HG02798 (cell line): ENCODE measurements at regions not wholly inside any gene's neighbourhood (a gene's known extent, or its start where the extent isn't known, plus 50 kb on each side); places are given as distances from the start of the nearest gene placed in this dataset.
"Not testable (repeated sequence)": the region's sequence is repeated elsewhere in the genome, so short reads cannot be mapped to it uniquely, and the experiment has no call there.

Experiments used
- ATAC-seq: cut with Tn5 transposase; IDR thresholded peaks from one replicate; pipeline ENCODE4 v1.9.1; 2021; ENCODE audit warnings: mild to moderate bottlenecking; ENCODE audit not compliant: unreplicated experiment, poor library complexity

GRCh38 chr6:66065313-66065712 is 358.3 kb upstream of the EYS start:
- ATAC-seq: no peak

DNA sequence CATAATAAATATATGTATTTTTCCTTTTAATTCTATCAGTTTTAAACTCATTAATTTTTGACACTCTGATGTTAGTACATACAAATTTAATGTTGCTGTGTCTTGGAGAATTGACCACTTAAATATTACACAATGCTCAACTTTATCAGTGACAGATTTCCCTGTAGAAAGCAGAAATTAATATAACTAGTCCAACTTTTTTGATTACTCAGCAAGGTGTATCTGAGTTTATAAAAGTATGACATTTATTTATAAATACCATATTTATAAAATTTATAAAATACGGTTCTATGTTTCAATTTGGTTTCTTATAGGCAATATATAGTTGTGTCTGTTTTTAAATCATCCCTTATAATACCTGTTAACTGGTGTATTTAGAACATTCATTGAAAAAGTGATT is 350.0 kb upstream of the EYS start:
- ATAC-seq: no peak

DNA sequence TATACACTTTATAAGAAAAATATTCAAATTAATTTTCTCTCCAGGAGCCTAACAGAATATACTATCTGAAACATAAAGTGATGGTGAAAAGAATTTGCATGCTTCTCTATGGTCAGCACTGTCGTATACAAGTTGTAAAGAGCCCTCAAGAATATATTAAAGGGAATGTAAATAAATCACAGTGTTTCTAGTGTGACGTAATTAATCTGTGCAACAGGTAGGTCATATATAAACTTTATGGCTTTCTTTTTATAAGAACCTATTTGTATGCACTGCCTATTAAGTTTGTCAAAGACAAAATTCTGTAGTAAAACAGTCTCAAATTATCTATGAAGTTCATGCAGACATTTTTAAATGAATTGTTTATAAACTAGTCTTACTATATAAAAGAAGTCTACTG is 347.9 kb upstream of the EYS start:
- no peak for ATAC-seq

DNA sequence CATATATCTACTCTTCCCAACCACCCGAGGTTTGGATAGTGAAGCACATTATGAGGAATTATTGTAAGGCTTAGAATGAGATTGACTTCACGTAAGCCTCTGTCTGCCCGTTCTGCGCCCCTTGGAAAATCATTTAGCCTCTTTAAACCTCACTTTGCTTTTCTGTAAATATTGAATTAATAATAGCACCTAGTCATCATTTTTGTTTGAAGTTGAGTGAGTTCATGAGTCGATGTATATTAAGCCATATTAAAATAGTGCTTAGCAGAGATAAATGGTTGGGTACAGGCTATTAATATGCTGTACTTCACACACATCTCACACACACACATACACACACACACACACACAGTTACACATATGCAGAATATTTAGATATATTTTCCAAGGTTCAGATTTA is 344.8 kb upstream of the EYS start:
- no peak for ATAC-seq

DNA sequence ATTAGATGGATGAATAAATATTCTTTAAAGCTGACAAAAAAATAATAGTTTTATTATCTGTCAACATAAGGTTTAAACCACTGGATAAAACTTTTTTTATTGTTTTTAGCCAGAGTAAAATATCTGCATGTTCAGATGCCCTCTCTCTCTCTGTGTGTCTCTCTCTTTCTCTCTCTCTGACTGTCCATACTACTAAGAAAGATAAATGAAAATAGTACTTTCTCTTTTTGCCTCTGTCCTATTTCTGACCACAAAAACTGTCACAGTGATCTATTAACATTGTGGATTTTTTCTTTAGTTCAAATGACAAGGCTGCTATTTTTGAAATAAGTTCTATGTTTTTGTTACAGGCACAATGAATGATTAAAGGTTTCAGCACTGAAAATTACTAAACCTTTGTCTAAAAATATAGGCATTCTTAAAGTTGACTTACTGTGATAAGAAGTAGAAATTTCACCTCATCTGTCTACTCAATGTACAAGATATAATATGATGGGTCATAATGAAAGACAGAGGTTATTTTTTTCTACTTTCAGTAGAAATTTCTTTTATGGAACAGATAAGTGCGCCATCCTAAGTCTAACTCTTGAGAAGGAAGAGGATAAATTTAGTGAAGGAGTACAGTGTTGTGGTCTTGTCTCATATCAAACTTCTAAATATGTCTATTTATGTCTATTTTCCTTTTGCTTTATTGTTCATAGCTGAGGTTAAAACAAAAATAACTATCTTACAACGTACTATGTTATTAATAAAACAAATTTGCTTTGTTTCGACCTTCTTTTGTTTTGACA is 341.9 kb upstream of the EYS start:
- no peak for ATAC-seq

GRCh38 chr6:66032626-66033025 is 325.6 kb upstream of the EYS start:
- ATAC-seq: no peak

- ATAC-seq: no peak
These were observed 322.4 kb upstream of the EYS start for GRCh38 chr6:66029391-66029790.

- no peak for ATAC-seq
These were observed 292.3 kb upstream of the EYS start for GRCh38 chr6:65999288-65999791.

GRCh38 chr6:65998544-65998943 is 291.5 kb upstream of the EYS start:
- ATAC-seq: no peak

DNA sequence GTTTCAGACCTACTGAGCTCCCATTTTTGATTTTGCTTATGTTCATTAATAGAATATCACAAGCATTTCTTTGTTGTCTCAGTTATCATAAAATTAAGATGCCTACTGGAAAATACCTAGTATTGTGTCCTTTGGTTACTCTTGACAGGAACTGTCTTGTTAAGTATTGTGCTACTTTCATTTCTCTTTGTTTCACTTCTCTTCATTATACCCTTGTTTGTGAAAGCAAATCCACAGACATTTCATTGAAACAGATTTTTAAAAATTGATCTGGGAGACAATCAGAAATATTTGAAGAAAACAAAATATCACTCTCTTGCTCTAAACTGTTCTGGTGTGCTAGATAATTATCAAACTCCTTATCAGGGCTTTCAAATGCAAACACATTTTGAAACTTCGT is 290.5 kb upstream of the EYS start:
- no peak for ATAC-seq

GRCh38 chr6:65996096-65996495 is 289.1 kb upstream of the EYS start:
- no peak for ATAC-seq

DNA sequence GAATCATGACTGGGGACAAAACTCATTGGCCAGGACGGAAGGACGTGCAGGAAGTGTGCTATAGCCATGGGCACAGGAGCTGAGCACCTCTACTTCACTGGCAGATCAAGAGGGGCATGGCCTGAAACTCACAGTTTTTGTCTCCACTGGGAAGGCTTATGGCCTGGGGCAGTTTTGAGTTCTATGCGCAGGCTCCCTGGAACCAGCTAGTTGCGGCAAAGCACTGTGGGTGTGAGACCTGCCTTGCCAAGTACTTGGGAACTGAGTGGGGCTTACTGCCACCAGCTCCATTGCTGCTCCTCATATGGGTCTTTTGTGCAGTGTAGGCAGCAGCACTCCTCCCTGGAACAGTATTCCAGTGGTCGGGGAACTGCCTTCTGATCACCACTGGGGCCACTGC is 282.6 kb upstream of the EYS start:
- ATAC-seq: no peak

GRCh38 chr6:65988006-65988405 is 281.0 kb upstream of the EYS start:
- no peak for ATAC-seq

- no peak for ATAC-seq
These were observed 277.1 kb upstream of the EYS start for GRCh38 chr6:65984089-65984488.

- no peak for ATAC-seq
These were observed 272.1 kb upstream of the EYS start for GRCh38 chr6:65979120-65979519.

- not testable (repeated sequence) for ATAC-seq
These were observed 264.2 kb upstream of the EYS start for GRCh38 chr6:65971252-65971651.

- ATAC-seq: no peak
These were observed 257.2 kb upstream of the EYS start for GRCh38 chr6:65964261-65964660.

DNA sequence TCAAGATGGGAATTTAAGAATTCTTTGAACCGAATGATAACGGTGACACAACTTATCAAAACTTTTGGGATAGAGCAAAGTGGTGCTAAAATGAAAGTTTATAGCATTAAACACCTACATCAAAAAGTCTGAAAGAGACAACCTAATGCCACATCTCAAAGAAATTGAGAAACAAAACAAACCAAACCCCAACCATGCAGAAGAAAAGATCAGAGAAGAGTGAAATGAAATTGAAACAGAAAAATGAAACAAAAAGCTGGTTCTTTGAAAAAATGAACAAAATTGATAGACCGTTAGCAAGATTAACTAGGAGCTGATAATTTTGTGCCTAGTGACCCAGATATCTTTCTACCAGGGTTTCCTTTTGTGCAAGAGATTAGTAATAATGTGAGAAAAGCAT is 248.0 kb upstream of the EYS start:
- ATAC-seq: no peak

GRCh38 chr6:65948062-65948461 is 241.0 kb upstream of the EYS start:
- ATAC-seq: no peak

- ATAC-seq: no peak
These were observed 236.5 kb upstream of the EYS start for GRCh38 chr6:65943548-65943947.

DNA sequence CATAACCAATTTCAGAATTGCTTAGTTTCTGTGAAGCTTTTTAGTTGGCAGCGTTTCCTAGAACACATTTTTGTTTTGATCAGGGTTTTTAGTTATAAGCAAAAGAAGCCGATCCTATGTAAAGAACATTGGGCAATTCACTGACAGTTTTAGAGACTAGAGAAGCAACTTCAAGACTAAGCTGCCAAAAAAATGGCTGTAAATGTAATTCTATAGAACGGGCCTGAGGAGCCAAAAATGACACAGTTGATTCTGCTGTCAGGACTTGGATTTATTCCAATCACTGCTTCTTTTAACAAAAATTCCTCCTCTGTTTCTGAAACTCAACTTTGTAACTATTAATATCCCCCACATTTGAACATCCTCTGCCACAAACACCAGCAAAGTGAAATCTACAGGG is 236.0 kb upstream of the EYS start:
- ATAC-seq: no peak

- no peak for ATAC-seq
These were observed 231.0 kb upstream of the EYS start for GRCh38 chr6:65938000-65938399.
